HG02981 (cell line): ENCODE measurements at regions not wholly inside any gene's neighbourhood (a gene's known extent, or its start where the extent isn't known, plus 50 kb on each side); places are given as distances from the start of the nearest gene placed in this dataset.
"Not testable (repeated sequence)": the region's sequence is repeated elsewhere in the genome, so short reads cannot be mapped to it uniquely, and the experiment has no call there.

Experiments
- ATAC-seq: cut with Tn5 transposase; IDR thresholded peaks from one replicate; pipeline ENCODE4 v1.9.1; 2021; ENCODE audit warnings: mild to moderate bottlenecking, moderate library complexity; ENCODE audit not compliant: unreplicated experiment

DNA sequence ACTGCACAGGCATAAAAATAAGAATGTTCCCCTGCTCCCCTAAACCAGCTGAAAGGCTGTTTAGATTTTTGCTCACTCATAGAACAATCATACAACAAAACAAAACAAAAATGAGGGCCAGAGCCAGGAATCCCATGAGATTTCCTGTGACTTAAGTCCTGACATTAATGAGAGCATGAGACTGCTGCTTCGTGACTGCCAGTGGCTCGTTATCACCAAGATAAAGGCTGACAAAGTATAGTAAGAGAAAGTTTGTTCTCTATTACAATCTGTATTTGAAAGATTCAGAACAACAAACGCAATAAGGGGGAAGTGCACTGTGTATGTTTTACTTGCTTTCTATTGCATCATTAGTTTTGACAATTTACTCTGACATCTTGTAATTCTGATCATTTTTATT is 837.1 kb upstream of the C9orf72 start:
- no peak for ATAC-seq

DNA sequence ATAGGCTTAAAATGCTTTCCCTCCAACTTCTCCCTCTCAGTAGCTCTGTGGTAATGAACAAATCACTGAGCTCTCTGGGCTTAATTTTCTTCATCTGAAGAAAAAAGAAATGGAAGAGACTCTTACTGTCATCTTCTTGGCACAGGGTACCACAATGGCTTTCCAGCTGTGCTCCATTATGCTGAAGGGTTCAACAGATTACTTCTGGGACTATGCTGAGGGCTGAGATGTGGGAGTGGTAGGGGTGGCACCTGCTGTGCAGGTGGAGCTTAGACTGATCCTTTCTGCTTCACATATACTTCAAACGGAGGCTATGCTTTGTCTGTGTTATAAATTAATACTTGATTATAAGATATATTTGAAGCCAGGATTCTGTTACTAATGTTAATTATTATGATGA is 840.2 kb upstream of the C9orf72 start:
- ATAC-seq: no peak

DNA sequence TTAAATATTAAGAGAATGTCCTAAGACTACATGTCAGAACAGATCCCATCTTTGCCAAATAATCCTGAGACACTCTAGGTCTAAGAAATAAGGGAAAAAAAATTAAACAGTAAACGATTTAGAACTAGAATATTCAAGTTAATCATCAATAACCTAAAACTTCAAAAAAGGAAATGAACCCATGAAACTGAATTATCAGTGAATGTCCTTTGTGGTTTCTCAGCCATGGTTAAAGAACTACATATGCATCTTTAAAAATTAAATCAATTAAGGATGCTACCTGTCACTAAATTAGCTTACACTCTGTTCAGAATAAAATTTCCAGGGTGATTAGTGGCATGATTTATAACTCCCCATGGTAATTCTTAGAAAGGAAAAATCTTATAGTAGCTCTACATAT is 850.0 kb upstream of the C9orf72 start:
- no peak for ATAC-seq

DNA sequence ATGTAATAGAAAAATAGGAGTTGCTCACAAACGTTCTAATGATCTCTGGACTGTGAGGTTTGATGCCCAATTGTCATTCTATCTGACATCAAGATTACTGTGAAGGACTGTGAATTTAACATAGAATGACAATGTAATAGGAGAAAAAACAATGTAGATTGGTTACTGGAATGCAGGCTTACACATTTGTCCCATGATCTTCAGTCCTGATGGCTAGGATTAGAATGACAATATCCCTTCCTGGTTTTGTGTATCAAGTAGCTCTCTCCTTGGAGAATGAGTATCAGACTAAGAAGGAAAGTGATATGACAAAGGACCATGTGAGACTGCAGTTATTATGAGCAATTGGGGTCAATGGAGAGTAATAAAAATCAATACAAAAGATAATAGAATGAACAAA is 862.2 kb upstream of the C9orf72 start:
- ATAC-seq: no peak

DNA sequence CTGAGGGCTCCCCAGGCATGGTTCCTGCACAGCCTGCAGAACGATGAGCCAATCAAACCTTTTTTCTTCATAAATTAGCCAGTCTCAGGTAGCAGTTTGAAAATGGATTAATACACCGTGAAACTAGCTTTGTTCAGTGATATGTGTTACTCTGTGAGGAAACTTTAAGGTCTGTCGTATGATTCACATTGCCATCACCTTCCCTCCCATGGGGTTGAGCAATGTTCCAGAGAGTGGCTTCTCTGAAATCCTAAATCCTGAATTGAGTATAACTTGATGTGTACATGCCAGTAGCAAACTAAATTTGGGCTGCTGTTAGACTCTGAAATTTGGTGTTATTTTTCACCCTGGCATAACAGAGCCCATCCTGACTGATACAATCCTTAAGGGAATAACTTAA is 866.4 kb upstream of the C9orf72 start:
- no peak for ATAC-seq

DNA sequence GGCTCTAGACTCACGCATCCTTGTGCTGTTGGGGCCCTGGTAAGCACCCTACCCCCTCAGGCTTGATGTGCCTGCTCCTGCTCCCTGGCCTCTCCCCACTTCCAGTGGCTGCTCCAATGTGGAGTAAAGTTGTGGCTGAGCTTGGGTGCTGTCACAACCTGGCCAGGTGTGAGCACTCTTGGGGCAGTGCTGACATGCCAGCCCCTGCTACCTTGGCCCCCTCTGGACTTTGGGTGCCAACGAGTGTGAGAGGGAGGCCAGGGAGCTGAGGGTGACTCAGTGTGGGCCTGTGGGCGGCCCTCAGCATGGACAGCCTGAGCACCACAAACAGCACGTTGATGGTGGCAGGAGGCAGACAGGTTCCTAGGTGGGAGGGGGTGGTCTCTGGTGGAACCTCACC is 870.2 kb upstream of the C9orf72 start:
- ATAC-seq: no peak

DNA sequence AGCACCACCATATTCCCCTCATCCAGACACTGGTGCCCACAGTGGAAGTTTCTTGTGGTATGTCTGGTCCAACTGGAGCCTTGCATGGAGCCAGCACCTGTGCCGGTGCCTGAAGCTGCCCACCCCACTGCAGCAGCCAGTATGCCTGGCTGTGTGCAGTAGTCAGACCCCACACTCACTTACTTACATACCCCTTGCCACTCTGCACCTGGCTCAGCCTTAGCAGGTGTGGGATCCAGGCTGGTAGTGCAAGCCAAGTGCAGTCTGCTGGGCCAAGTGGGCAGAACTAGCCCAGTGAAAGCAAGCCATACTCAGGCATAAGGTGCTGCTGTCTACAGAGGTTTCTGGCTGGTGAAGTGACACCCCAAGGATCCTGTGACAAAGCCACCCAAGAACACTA is 871.4 kb upstream of the C9orf72 start:
- ATAC-seq: no peak

DNA sequence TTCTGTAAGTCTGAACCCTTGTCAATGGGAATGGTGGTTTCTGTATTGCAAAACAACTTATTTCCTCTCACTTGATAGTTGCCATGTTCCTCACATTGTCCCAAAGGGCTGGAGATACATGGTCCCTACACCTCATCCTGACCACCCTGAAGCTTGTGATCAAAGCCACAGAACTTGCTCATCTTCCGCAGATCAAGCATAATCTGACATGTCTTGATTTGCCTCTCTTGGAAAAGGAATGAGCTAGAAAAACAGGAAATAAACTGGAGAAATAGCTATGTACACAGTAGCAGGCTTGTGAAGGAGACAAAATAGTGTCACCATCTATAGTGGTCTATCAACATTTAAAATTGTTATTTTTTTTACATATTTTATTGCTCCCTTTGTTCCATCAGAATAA is 871.9 kb upstream of the C9orf72 start:
- ATAC-seq: no peak

DNA sequence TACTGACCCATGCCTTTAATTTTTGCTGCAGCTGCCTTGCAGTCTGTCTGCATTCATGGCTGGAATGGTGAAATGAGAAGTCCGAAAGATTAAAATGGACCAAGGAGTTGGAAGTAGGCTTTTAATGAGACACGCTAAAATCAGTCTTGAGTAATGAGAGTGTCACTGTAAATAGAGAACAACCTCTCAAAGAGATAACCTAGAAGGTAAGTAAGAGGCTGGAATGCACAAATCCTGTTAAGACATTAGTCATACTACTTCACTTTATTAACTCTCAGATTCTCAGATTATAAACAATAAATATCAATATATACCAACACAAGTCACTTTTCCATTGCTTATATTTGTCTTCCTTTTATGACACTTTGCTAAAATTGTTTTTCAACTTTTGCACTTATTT is 880.6 kb upstream of the C9orf72 start:
- no peak for ATAC-seq

DNA sequence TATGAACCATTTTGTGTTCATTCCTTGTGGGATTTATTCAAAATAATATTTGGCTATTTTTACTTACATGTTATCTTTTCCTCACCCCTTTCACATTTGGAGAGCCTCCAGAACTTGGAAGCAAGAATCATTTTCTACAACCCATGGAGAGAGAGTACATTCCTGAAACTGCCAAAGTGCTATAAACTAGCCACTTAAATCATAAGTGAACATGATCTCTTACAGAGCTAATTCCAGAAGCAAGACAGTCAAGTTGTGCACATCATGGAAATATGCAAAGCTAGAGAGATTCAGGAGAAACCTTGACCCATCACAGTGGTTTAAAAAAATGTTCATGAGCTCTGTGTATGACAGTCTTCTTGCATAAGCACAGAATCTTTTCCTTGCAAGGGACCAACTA is 883.6 kb upstream of the C9orf72 start:
- ATAC-seq: no peak

DNA sequence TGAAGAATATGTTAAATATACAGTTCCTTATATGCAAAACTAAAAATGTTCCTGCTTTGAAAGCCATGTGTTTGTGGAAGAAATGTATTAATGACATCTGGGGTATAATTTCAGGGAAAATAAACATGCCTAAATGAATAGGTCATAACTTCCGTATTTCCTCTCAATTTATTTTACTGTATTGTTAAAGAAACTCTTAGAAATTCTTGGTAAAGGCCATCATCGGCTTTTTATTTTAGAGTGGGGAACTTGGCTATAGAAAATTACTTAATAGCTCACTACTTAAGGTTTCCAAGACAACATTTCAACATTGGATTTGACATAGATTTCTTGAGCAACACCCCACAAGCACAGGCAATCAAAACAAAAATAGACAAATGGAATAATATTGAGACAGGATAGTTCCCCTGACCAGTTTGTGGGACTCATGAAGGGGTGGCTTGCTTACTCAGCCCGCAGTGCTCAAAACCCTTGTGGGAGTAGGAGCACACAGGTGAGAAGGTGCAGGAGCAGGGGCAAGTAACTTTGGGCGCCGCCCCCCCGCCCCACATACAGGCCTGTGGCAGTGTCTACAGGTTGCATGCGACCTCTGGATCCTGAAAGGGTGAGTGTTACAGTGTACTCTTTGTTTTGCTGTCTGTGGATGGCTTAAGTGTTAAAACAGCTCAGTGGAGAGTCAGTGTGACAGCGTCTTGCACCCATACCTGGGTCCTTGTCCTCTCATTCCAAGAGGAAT is 891.4 kb upstream of the C9orf72 start:
- no peak for ATAC-seq

DNA sequence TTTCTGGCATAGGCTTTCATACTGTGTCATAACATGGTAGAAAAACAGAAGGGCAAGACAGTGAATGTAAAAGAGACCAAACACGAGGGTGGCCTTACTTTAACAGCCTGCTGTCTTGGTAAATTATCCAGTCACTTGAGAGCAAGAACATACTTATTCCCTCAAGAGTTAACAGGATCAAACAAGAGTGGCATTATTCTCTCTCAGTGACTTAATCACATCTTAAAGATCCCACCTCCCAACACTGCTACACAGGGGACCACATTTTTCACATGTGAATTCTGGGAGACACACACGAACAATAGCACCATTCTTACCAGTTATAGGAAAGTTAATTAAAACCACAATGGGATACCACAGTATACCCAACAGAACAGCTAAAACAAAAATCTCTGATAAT is 898.0 kb upstream of the C9orf72 start:
- no peak for ATAC-seq

DNA sequence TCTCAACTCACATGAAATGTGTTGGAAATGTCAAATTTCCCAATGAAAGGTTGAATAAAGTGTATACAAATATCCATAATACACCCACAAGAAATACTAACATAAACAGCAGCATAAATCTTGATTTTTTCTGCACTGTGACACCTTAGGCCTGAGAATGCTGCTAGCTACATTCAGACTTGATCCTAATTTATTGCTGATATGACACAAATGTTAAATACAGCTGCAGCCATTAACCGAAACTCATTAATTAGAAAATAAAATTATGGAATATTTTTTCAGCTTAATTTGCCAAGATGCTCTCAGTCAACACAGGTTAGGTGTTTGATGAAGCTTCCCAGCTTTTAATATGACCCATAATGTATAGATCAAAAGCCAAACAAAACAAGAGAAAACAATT is 914.3 kb upstream of the C9orf72 start:
- ATAC-seq: no peak

DNA sequence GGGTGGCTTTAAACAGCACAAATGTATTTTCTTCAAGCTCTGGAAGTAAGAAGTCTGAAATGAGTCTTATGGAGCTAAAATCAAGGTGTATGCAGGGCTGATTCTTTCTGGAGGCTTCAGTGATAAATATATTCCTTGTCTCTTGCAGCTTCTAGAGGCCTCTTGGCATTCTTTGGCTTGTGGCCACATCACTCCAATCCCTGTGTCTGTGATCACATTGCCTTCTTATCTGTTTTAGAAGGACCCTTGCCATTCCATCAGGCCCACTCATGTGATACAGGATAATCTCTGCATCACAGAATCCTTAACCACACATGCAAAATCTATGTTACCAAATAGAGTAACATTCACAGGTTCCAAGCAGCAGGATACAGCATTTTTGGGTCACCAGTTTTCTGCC is 917.8 kb upstream of the C9orf72 start:
- no peak for ATAC-seq

DNA sequence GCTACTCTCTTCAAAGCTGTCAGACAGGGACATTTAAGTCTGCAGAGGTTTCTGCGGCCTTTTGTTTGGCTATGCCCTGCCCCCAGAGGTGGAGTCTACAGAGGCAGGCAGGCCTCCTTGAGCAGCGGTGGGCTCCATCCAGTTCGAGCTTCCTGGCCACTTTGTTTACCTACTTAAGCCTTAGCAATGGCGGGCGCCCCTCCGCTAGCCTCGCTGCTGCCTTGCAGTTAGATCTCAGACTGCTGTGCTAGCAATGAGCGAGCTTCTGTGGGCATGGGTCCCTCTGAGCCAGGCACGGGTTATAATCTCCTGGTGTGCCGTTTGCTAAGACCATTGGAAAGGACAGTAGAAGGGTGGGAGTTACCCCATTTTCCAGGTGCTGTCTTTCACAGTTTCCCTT is 924.9 kb upstream of the C9orf72 start:
- not testable (repeated sequence) for ATAC-seq

DNA sequence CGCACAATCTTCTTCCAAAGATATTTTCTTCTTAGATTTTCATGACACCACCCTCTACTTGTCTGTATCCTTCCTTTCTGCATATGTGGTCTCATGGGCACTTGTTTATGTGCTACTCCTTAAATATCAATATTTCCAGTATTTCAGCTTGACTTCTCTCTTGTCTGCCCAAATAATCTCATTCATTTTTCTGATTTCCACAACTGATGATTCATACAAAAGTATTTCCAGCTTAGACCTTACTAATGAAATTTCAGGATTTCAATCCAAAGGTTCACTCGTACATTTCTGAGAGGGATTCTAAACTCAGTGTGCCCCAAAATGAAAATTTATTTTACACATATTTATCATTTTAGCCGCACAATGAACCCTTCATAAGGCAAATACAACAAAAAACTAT is 928.9 kb upstream of the C9orf72 start:
- ATAC-seq: no peak

DNA sequence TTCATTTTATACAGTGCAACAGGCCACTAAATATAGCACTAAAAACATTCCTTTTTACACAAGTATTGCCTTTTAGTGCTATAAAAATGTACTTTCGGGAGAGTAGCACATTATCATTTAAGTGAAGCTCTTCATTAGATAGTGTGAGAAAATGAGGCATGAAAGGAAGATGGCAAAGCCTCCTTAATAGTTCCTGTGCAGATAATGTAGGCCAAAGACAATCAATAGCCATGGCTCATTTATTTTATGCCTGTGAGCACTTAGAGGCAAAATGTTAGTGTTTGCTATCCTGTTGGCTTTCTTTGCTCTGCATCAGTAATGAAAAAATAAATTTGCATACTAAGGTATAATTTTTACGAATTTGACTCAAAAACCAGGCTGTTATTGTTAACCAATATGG is 929.5 kb upstream of the C9orf72 start:
- ATAC-seq: no peak

DNA sequence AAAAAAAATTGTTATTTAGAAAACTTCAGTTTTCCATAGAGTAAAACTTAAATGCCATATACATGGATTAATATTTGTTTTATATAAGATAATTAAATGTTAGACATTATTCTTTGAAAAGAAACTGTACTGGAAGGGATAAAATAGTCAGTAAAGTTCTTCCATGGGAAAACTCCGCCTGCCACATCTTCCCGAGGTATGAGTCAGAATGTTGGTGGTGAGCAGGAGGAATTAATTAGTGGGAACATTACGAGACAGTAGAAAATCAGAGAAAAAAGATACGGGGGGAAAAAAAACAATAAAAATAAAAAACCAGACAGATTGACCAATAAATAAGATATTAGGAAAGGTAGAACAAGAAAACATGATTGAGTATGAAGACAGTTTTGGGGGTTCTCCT is 930.3 kb upstream of the C9orf72 start:
- no peak for ATAC-seq

DNA sequence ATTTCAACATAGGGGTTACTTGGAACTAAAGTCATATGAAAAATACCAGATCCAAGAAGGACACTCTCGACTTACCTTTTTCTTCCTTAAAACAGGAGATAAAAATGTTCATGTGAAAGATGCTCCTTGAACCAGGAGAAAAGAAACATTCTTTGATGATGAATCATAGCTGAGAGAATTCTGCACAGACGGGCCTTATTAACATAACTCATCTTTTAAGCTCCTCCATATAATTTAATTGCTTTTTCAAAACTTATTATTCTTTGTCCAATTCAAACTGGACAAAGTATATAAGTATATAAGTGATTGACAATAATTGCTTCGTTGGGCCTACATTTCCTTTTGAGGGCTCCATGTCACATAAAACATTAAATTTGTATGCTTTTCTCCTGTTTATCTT is 945.2 kb upstream of the C9orf72 start:
- no peak for ATAC-seq

DNA sequence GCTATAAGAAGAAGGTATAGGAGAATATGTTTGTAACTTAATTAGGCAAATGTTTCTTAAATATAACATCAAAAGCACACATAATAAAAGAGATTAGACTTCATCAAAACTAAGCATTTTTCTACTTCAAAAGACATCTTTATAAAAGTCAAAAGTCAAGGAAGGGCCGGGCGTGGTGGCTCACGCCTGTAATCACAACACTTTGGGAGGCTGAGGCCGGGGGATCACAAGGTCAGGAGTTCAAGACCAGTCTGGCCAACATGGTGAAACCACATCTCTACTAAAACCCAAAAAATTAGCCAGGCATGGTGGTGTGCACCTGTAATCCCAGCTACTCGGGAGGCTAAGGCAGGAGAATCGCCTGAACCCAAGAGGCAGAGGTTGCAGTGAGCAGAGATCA is 951.0 kb upstream of the C9orf72 start:
- not testable (repeated sequence) for ATAC-seq

DNA sequence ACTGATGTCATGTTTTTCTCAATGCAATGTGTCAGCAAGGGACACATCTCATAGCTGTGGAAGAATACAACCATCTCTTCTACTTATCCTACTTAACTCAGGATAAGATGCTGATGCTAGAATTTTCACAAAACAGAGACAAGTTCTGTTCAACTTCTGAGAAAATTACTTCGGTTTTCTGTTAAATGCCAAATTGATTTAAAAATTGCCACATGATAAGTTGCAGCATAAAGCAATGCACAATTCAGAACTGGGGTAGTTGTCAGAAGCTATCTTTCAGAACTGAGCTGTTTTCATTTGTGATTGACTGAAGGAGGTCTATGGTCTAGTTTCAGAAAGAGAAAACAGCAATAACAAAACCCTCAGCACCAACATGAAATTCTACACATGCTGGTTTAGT is 954.8 kb upstream of the C9orf72 start:
- ATAC-seq: no peak

DNA sequence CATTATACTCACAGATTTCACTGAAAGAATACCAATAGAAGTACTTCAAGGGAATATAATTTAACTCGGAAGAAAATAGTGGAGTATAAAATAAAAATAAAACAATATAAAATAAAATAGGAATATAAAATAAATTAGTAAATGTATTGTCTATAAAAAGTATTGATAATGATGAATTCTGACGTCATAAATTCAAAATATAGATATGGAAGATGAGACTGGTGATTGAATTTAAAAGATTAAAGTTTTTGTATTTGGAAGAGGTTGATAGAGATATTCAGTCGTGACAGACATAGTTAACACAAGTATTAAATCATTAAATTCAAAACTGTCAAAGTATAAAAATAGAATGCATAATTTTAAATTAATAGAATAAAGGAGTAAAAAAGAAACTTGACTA is 964.9 kb upstream of the C9orf72 start:
- ATAC-seq: no peak

DNA sequence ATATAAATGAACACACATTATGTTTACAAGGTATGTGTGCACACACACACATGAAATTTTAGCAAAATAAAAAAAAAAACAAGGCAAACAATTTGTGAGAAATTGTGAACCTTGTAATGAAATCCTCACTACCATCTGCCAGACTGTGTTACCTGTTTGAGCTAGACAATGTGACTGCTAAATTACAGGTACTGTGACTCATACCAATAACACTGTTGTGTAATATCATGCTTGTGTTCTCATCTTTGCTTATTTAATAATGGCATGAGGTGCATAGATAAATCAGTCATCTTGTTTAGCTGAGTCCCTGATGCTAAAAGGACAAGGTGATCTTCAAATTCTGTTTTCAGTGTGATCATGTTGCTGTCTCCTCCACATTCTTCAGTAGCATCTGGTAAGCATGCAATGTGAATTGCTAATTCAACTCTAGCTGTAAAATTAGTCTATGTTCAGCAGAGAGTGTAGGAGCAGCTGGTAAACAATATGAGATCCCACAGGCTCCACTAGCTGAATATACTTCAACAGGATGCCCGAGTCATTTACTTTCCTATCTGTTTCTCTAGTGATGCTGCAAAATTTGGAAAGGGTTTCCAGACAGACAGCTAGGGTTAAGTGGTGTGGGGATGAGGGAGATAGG is 966.3 kb upstream of the C9orf72 start:
- ATAC-seq: no peak
